ENCODE measurements at regions not wholly inside any gene's neighbourhood (a gene's known extent, or its start where the extent isn't known, plus 50 kb on each side); places are given as distances from the start of the nearest gene placed in this dataset.
"Not testable (repeated sequence)": the region's sequence is repeated elsewhere in the genome, so short reads cannot be mapped to it uniquely, and the experiment has no call there.

- no peak for ATAC-seq
- no peak for DNase-seq
Observed at GRCh38 chr5:118552731-118553360, 435.5 kb downstream of the DTWD2 start.

GRCh38 chr5:118552146-118552545, 436.2 kb downstream of the DTWD2 start:
- DNase-seq, result no peak
- no peak for ATAC-seq

GRCh38 chr5:118551716-118552115, 436.6 kb downstream of the DTWD2 start:
- no peak for ATAC-seq

GRCh38 chr5:118551031-118551430, 437.3 kb downstream of the DTWD2 start:
- DNase-seq, result no peak
- no peak for ATAC-seq

More at GRCh38 chr5:118551716-118552115, 436.6 kb downstream of the DTWD2 start:
- DNase-seq, result no peak

- no peak for DNase-seq
Observed at GRCh38 chr5:118548761-118549720, 439.3 kb downstream of the DTWD2 start.

GRCh38 chr5:118545470-118545869, 442.9 kb downstream of the DTWD2 start:
- DNase-seq (no peak), ATAC-seq (no peak)

More at GRCh38 chr5:118548761-118549720, 439.3 kb downstream of the DTWD2 start:
- no peak for ATAC-seq

- DNase-seq (no peak), ATAC-seq (no peak)
Observed at GRCh38 chr5:118544887-118545449, 443.4 kb downstream of the DTWD2 start.

- DNase-seq (no peak), ATAC-seq (no peak)
Observed at GRCh38 chr5:118533923-118534322, 454.4 kb downstream of the DTWD2 start.

GRCh38 chr5:118533156-118533555, 455.2 kb downstream of the DTWD2 start:
- no peak for DNase-seq
- no peak for ATAC-seq

GRCh38 chr5:118531276-118531675, 457.1 kb downstream of the DTWD2 start:
- ATAC-seq (no peak), DNase-seq (no peak)

GRCh38 chr5:118529361-118530144, 458.8 kb downstream of the DTWD2 start:
- ATAC-seq, result no peak
- DNase-seq, result no peak

GRCh38 chr5:118522626-118523025, 465.7 kb downstream of the DTWD2 start:
- no peak for DNase-seq

GRCh38 chr5:118520771-118521415, 467.5 kb downstream of the DTWD2 start:
- ATAC-seq (no peak), DNase-seq (no peak)

More at GRCh38 chr5:118522626-118523025, 465.7 kb downstream of the DTWD2 start:
- ATAC-seq, result no peak

- no peak for DNase-seq
- no peak for ATAC-seq
Observed at GRCh38 chr5:118519466-118519865, 468.9 kb downstream of the DTWD2 start.

- DNase-seq, result no peak
- ATAC-seq, result no peak
Observed at GRCh38 chr5:118518720-118519119, 469.6 kb downstream of the DTWD2 start.

GRCh38 chr5:118511846-118512245, 476.5 kb downstream of the DTWD2 start:
- no peak for DNase-seq
- no peak for ATAC-seq

GRCh38 chr5:118506217-118506852, 482.0 kb downstream of the DTWD2 start:
- DNase-seq, result no peak

GRCh38 chr5:118502232-118502631, 486.1 kb downstream of the DTWD2 start:
- ATAC-seq, result not testable (repeated sequence)

More at GRCh38 chr5:118506217-118506852, 482.0 kb downstream of the DTWD2 start:
- no peak for ATAC-seq

GRCh38 chr5:118491351-118491750, 497.0 kb downstream of the DTWD2 start:
- DNase-seq (no peak), ATAC-seq (no peak)

More at GRCh38 chr5:118502232-118502631, 486.1 kb downstream of the DTWD2 start:
- DNase-seq, result not testable (repeated sequence)

GRCh38 chr5:118486647-118487225, 501.6 kb downstream of the DTWD2 start:
- ATAC-seq, result no peak
- DNase-seq, result no peak

GRCh38 chr5:118479285-118479684, 509.1 kb downstream of the DTWD2 start:
- DNase-seq (no peak), ATAC-seq (no peak)

Data from stimulated activated naive CD8-positive, alpha-beta T cell treated with anti-CD3 and anti-CD28 coated beads, Interleukin-15, Interleukin-2, amounts not matched to agents 100 U/mL and 50 U/mL, for 24 hours (primary cell).